Adrenal gland (tissue), 9 donors: ENCODE measurements at regions not wholly inside any gene's neighbourhood (a gene's known extent, or its start where the extent isn't known, plus 50 kb on each side); places are given as distances from the start of the nearest gene placed in this dataset.

Source experiments
- DNase-seq, 7 donors: peaks; one replicate each; pipeline ENCODE4 v3.0.0-alpha.2; 2019 to 2020
- H3K27ac ChIP-seq, 5 donors: fragments of 200-600 bp; sonication (generic) in 4 of 5; 1 replicate in 3 of 5; 2 replicates in 2 of 5; pipeline versions ENCODE4 v1.5.1 to v1.8.0; 2016 to 2020; ENCODE audit warnings: mild to moderate bottlenecking in 1 of 5
- H3K27me3 ChIP-seq: fragments of 200-600 bp; 2 replicates; pipeline ENCODE4 v1.8.0; 2021
- H3K36me3 ChIP-seq, 2 donors: fragments of 200-600 bp; replicated peaks in 1 of 2; 1 replicate in 1 of 2; 2 replicates in 1 of 2; pipeline versions ENCODE4 v1.5.1 to v1.8.0; 2018 to 2022
- H3K4me1 ChIP-seq, 2 donors: fragments of 200-600 bp; replicated peaks in 1 of 2; 1 replicate in 1 of 2; 2 replicates in 1 of 2; pipeline versions ENCODE4 v1.5.1 to v1.8.0; 2018 to 2021
- H3K4me3 ChIP-seq, 4 donors: fragments of 200-600 bp; sonication (generic) in 3 of 4; one replicate each; pipeline ENCODE4 v1.5.1; 2016 to 2018
- H3K9me3 ChIP-seq, 3 donors: fragments of 200-600 bp; sonication (generic) in 1 of 3; replicated peaks in 1 of 3; 1 replicate in 2 of 3; 2 replicates in 1 of 3; pipeline versions ENCODE4 v1.5.1 to v1.8.0; 2016 to 2021
- CTCF ChIP-seq, 6 experiments: fragments of 450-650 bp in 4 of 6; fragments of 200-600 bp in 2 of 6; sonication (generic) in 1 of 6; IDR thresholded peaks; 1 replicate in 5 of 6; 2 replicates in 1 of 6; pipeline versions ENCODE4 v1.5.1 to v1.8.0; 2016 to 2021; ENCODE audit warnings: antibody characterized with exemption in 6 of 6, mild to moderate bottlenecking in 2 of 6, moderate library complexity in 1 of 6
- POLR2A ChIP-seq, 2 donors: fragments of 450-650 bp; IDR thresholded peaks; one replicate each; pipeline ENCODE4 v1.6.1; 2017; ENCODE audit warnings: antibody characterized with exemption in 2 of 2, mild to moderate bottlenecking in 2 of 2, moderate library complexity in 1 of 2
- WGBS, 4 donors: extraction: QIAGEN DNeasy Blood & Tissue Kit in 2 of 4; methylation state at CpG; one replicate each; pipeline versions ENCODE4 v1.1.5 to v1.1.7; 2013 to 2017; 5-methylcytosine and 5-hydroxymethylcytosine counted together
- intact Hi-C, 2 donors: fragments of 100-400 bp; cut with DNase I; formaldehyde crosslinking; loops; one replicate each; pipeline versions ENCODE4 v1.14.1 to v1.15.0; 2022 to 2023
- donor health status: healthy with polysubstance abuse.
- donor health status: Bipolar disorder and iron deficiency.
- donor health status: DM: yes; HTN: yes; CAD: no.
- donor health status: DM: no; HTN: no; CAD: no.
- donor health status: DM: no; HTN: no; CAD: no.

DNA sequence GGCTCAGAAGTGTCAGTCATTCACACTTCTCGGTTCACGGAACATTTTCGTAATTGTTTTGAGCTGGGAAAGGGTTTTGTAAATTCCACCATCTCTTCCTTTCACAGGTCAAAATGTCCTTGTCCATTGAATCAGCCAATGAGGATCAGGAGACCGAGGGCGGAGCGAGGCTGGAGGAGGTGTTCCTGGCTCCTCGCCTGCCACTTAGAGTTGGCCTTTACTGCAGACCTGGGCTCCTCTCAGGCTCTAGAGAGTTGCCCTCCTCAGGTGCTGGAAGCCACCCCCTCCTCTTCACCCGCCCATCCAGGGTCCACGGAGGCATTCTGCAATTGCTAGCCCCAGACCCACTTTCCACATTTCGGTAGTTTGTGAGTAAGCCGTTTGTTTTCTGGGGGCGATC, 370.4 kb downstream of the IRS2 start:
- no peaks in the 10 kb centered on the region for H3K9me3 ChIP-seq
- H3K4me1 ChIP-seq, result peaks cover 0 to 16% of the 10 kb centered on the region in 2 donors
- no peak overlapping the region for H3K4me3 ChIP-seq
- WGBS, 4 donors, result 85 to 98% (median 93%) methylated on average over 12 of the region's 12 CpGs
- H3K27ac ChIP-seq, result no peak overlapping the region
- no peak for TF ChIP-seq CTCF (IDR thresholded peaks at IDR 0.05)
- no peak for TF ChIP-seq POLR2A (IDR thresholded peaks at IDR 0.05)
- no peaks in the 10 kb centered on the region for H3K27me3 ChIP-seq
- no peaks in the 10 kb centered on the region for H3K36me3 ChIP-seq
- intact Hi-C loops, result no loop called here
- no peak for DNase-seq

- peaks cover 0 to 16% of the 10 kb centered on the region in 2 donors for H3K4me1 ChIP-seq
- H3K27me3 ChIP-seq, result no peaks in the 10 kb centered on the region
- H3K4me3 ChIP-seq, result no peak overlapping the region
- H3K36me3 ChIP-seq, result no peaks in the 10 kb centered on the region
- WGBS, 4 donors, result 91 to 94% (median 93%) methylated on average over 4 of the region's 4 CpGs
- DNase-seq, result no peak
- H3K27ac ChIP-seq, result no peak overlapping the region
- TF ChIP-seq POLR2A (IDR thresholded peaks at IDR 0.05) (no peak), CTCF (IDR thresholded peaks at IDR 0.05) (no peak)
- intact Hi-C loops, result no loop called here
- H3K9me3 ChIP-seq, result no peaks in the 10 kb centered on the region
Observed at GRCh38 chr13:109415057-109415456, 371.3 kb downstream of the IRS2 start.

GRCh38 chr13:109412283-109412901, 374.0 kb downstream of the IRS2 start:
- Histone ChIP-seq H3K27me3 (no peaks in the 10 kb centered on the region), H3K9me3 (no peaks in the 10 kb centered on the region), H3K4me1 (peaks cover 0 to 16% of the 10 kb centered on the region in 2 donors), H3K27ac (peak overlapping the region in 1 of 5 donors; percentile 45), H3K4me3 (peak overlapping the region in 1 of 4 donors; percentile 30), H3K36me3 (no peaks in the 10 kb centered on the region)
- DNase-seq, result peak; percentile 66 to 85 (median 73)
- WGBS, 4 donors, result 14 to 18% (median 15%) methylated on average over 11 to 14 of the region's 14 CpGs
- TF ChIP-seq CTCF (IDR thresholded peaks at IDR 0.05), result peak in 3 of 6 experiments; percentile 10 to 39 (median 11)
- TF ChIP-seq POLR2A (IDR thresholded peaks at IDR 0.05), result peak in 1 of 2 donors; percentile 63
- intact Hi-C loops, result no loop called here

GRCh38 chr13:109410868-109411267, 375.5 kb downstream of the IRS2 start:
- no peaks in the 10 kb centered on the region for H3K9me3 ChIP-seq
- 88 to 96% (median 90%) methylated on average over 10 to 11 of the region's 11 CpGs for WGBS, 4 donors
- DNase-seq, result no peak
- peaks cover 0 to 16% of the 10 kb centered on the region in 2 donors for H3K4me1 ChIP-seq
- H3K27me3 ChIP-seq, result no peaks in the 10 kb centered on the region
- H3K27ac ChIP-seq, result no peak overlapping the region
- no peak overlapping the region for H3K4me3 ChIP-seq
- no peak for TF ChIP-seq POLR2A (IDR thresholded peaks at IDR 0.05)
- no peak for TF ChIP-seq CTCF (IDR thresholded peaks at IDR 0.05)
- intact Hi-C loops, result no loop called here
- no peaks in the 10 kb centered on the region for H3K36me3 ChIP-seq
